NCI-H510A (cell line): ENCODE measurements at regions not wholly inside any gene's neighbourhood (a gene's known extent, or its start where the extent isn't known, plus 50 kb on each side); places are given as distances from the start of the nearest gene placed in this dataset.
"Not testable (repeated sequence)": the region's sequence is repeated elsewhere in the genome, so short reads cannot be mapped to it uniquely, and the experiment has no call there.

Experiments
- DNase-seq: peaks from one replicate; lab custom pipeline; 2025; lab: John Stamatoyannopoulos, UW

DNA sequence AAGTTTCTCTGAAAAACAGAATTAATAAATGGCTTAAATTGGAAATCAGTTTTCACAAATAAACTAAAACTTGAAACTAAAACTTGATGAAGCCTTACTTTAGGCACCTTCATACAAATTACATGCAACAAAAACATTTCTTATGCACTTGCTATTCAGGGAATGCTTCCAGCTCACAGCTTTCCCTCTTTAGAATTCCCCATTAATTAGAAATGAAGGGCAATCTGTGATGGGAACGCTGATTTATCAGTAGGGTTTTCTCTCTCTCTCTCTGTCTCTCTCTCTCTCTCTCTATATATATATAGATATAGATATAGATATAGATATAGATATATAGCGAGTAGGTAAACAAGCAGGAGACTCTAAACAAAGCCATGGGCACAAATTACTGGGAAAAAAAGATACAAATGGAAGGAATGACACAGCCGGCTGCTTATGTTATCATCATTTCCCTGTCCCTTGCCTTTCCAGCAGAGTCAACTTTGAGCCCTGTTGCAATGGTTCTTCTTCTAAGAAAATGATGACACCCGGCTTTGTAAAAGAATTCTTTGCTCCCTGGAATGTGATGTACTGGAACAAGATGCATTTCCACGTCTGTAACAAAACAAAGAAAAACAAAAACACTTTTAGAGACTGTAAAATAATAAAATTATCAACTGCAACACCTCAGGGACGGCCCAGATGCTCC is 1121.6 kb upstream of the TMEM132C start:
- DNase-seq, result no peak

- no peak for DNase-seq
Observed at GRCh38 chr12:127145929-127146789, 1120.8 kb upstream of the TMEM132C start.

- DNase-seq, result no peak
Observed at GRCh38 chr12:127146991-127147718, 1119.8 kb upstream of the TMEM132C start.

GRCh38 chr12:127147724-127148123 is 1119.2 kb upstream of the TMEM132C start:
- no peak for DNase-seq

DNA sequence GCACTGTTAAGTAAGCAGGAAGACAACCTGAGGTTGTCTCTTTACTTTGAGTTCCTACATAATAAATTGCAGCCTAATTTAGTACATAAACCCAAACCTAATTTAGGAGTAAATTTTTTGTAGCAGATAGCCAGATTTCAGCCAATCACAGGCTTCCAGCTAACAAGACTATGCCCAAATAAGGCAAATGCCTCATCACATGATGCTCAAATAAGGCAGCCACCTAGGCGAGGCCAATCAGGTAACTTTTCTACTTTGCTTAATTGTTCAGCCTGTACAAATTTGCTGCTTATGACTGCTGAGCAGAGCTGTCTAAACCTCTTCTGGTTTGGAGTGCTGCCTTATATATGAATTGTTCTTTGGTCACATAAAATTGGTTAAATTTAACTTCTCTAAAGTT is 1118.7 kb upstream of the TMEM132C start:
- DNase-seq, result no peak

DNA sequence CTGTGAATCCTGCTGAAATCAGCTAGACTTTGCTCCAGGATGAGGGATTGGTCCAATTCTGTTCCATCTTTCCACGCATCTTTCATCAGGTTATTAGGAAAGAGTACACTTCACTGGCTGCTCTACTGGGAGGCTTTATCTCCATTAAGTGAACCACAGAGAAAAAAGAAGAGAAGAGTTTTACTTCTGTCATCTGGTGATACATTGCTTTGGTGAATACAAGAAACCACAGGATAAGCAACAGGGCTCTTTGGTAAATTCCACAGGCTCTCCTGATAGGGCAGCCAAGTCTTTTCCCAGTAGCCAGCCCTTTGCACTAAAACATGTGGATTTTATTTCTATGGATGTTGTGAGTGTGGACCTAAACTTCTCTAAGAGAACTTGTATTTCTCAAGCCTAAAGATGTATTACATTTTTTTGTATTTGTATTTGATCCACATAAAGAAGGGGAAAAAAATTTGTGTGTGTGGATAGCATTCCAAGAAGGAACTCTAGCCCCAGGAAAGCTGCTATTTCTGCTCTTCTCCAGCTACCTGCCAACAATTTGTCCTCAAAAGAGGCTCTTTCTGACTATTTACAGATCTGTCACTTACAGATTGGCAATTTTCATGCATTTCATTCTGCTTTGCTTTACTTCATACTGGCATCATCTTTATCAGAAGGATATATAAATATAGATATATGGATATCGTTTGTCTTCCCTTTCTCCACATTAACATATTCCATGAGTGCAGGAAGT is 1117.6 kb upstream of the TMEM132C start:
- no peak for DNase-seq

- DNase-seq, result no peak
Observed at GRCh38 chr12:127150028-127150427, 1116.9 kb upstream of the TMEM132C start.

DNA sequence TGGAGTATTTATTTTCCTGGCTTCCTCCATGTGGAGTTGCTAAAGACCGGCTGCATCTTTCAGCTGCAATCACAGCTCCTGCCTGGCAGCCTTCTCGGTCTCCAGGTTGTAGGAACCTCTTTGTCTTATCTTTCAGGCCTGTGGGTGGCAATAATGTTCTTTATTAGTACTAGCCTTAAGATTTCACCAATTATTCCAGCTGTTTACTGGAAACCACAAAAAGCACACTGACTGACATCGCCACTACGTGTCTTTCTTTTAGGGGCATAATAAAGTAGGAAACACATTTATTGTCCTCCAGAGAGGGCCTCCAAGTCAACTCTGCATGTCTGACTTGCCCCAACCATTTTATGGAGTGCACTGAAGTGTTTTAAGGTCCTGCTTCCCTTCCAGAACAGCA is 1116.5 kb upstream of the TMEM132C start:
- DNase-seq, result no peak

- DNase-seq, result no peak
Observed at GRCh38 chr12:127150956-127151355, 1116.0 kb upstream of the TMEM132C start.

GRCh38 chr12:127153996-127154395 is 1113.0 kb upstream of the TMEM132C start:
- DNase-seq, result no peak

- DNase-seq, result not testable (repeated sequence)
Observed at GRCh38 chr12:127154830-127155229, 1112.1 kb upstream of the TMEM132C start.

GRCh38 chr12:127155935-127156619 is 1110.9 kb upstream of the TMEM132C start:
- not testable (repeated sequence) for DNase-seq

DNA sequence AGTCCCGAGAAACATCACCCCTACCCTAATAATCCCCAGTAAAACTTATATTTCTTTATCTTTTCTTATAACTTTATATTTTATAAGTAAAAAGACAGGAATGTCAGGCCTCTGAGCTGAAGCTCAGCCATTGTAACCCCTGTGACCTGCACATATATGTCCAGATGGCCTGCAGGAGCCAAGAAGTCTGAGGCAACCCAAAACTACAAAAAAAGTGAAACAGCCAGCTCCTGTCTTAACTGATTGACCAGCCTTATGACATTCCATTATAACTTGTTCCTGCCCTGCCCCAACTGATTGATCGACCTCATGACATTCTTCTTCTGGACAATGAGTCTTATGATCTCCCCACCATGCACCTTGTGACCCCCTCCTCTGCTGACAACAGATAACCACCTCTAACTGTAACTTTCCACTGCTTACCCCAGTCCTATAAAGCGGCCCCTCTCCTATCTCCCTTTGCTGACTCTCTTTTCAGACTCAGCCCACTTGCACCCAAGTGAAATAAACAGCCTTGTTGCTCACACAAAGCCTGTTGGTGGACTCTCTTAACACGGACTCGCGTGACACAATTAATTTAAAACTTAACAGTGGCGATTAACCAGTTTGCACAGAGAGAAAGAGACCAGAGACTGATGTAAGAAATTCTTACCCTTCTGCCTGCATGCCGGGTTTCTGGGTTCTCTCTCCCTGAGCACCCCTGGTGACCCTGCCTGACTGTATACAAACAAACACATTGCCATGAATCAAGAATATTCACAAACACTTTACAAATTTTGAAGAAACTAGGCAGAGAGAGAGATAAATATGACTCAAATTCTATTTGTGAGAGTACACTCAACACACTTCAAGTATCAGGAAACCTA is 1109.2 kb upstream of the TMEM132C start:
- not testable (repeated sequence) for DNase-seq

- DNase-seq, result no peak
Observed at GRCh38 chr12:127158385-127159061, 1108.4 kb upstream of the TMEM132C start.

DNA sequence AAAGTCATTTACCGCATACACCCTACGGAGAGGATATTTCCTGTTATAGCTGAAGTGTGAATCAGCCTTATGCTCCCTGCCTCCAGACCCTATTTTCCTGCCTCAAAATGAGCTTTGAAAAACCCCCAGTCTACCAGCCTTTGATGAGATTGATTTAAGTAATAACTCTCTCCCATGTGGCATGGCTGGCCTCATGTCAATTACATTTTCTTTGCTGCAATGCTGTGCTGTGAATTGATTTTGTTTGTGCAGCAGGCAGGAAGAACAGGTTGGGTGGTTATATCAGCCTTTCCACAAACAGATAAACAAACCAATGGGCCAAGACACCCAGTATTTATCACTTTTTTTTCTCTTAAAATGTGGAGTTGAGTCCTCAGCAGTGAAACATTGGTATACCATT is 1105.5 kb upstream of the TMEM132C start:
- no peak for DNase-seq

DNA sequence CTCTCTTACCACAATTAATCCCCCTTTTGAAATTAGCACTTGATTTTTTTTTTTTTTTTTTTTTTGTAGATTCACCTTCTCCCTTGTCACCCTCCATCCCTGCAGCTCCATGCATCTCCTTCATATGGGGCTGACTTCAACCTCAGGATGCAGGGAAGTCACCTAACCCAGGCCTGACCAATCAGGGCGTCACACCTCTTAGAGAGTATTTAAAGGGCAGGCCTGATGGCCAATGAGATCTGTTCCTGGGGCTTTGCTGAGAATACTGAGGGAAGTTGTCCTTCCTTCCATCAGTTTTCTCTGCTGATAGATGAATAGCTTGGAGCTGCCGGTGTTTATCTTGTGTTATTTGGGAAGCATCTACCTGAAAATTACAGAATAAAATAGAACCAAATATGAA is 1104.7 kb upstream of the TMEM132C start:
- DNase-seq, result no peak

- no peak for DNase-seq
Observed at GRCh38 chr12:127162902-127163301, 1104.1 kb upstream of the TMEM132C start.

GRCh38 chr12:127165567-127166392 is 1101.2 kb upstream of the TMEM132C start:
- DNase-seq, result peak; percentile 92
